ENCODE measurements at regions not wholly inside any gene's neighbourhood (a gene's known extent, or its start where the extent isn't known, plus 50 kb on each side); places are given as distances from the start of the nearest gene placed in this dataset.

DNA sequence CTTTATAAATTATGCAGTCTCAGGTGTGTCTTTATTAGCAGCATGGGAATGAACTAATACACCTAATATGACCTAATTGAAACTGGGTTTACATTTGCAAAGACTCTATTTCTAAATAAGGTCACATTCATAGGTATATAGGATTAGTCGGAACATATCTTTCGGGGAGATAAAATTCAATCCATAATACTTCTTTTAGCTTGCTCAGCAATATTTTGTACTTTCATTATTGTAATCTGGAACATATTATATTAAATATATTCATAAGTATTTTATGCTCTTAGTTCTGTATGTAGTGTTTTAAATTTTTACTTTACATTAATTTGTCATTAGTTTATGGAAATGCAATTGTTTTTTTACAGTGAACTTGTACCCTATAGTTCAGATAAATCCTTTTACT, 927.7 kb downstream of the CCDC85A start:
- TF ChIP-seq, protein P1, sequence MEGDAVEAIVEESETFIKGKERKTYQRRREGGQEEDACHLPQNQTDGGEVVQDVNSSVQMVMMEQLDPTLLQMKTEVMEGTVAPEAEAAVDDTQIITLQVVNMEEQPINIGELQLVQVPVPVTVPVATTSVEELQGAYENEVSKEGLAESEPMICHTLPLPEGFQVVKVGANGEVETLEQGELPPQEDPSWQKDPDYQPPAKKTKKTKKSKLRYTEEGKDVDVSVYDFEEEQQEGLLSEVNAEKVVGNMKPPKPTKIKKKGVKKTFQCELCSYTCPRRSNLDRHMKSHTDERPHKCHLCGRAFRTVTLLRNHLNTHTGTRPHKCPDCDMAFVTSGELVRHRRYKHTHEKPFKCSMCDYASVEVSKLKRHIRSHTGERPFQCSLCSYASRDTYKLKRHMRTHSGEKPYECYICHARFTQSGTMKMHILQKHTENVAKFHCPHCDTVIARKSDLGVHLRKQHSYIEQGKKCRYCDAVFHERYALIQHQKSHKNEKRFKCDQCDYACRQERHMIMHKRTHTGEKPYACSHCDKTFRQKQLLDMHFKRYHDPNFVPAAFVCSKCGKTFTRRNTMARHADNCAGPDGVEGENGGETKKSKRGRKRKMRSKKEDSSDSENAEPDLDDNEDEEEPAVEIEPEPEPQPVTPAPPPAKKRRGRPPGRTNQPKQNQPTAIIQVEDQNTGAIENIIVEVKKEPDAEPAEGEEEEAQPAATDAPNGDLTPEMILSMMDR (IDR thresholded peaks at IDR 0.05; ENCODE audit: borderline replicate concordance, extremely low read depth, insufficient read depth): no peak
- no peak for FAIRE-seq
- Histone ChIP-seq H3K4me1 (ENCODE audit: control insufficient read depth in 2 of 3, insufficient read depth in 2 of 3, low read depth in 1 of 3, low read length in 3 of 3) (no peaks in the 10 kb centered on the region), H3K4me3 (ENCODE audit: low read length in 3 of 3) (no peak overlapping the region), H3K9ac (ENCODE audit: low read length in 3 of 3) (no peak overlapping the region), H3K36me3 (ENCODE audit: control insufficient read depth in 2 of 3, insufficient read depth in 3 of 3, low read length in 3 of 3) (no peaks in the 10 kb centered on the region), H3K27ac (ENCODE audit: low read depth in 2 of 2, low read length in 2 of 2) (no peak overlapping the region), H3K27me3 (ENCODE audit: control insufficient read depth, insufficient read depth, low read length) (no peaks in the 10 kb centered on the region), H3K9me3 (ENCODE audit: control insufficient read depth in 2 of 3, insufficient read depth in 1 of 3, low read length in 3 of 3) (peaks cover 0 to 3% (median 0%) of the 10 kb centered on the region in 3 donors)
- DNase-seq: no peak
- intact Hi-C loops (cut with DNase I): no loop called here

DNA sequence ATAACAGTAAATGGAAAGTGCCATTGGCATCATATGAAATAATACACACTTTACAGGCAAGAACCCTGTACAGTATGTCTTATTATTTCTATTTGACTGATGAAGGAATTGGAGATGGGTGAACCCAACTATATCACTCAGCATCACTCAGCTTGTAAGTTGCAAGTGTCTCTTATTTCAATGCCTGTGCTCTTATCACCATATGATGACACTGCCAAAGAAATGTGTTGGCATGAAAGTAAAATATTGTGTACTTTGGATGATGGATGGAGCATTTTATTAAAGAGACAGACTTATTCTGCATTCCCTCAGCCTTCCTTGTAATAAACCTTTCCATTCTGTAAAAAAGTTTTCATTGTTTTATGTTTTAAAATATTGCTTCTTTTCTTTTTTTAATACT, 927.5 kb upstream of the VRK2 start:
- no peak overlapping the region for H3K27ac ChIP-seq (ENCODE audit: low read depth in 2 of 2, low read length in 2 of 2)
- H3K36me3 ChIP-seq (ENCODE audit: control insufficient read depth in 2 of 3, insufficient read depth in 3 of 3, low read length in 3 of 3): no peaks in the 10 kb centered on the region
- H3K9me3 ChIP-seq (ENCODE audit: control insufficient read depth in 2 of 3, insufficient read depth in 1 of 3, low read length in 3 of 3): no peaks in the 10 kb centered on the region
- intact Hi-C loops (cut with DNase I): no loop called here
- no peaks in the 10 kb centered on the region for H3K4me1 ChIP-seq (ENCODE audit: control insufficient read depth in 2 of 3, insufficient read depth in 2 of 3, low read depth in 1 of 3, low read length in 3 of 3)
- FAIRE-seq (no peak), DNase-seq (no peak)
- no peaks in the 10 kb centered on the region for H3K27me3 ChIP-seq (ENCODE audit: control insufficient read depth, insufficient read depth, low read length)
- no peak overlapping the region for H3K4me3 ChIP-seq (ENCODE audit: low read length in 3 of 3)
- H3K9ac ChIP-seq (ENCODE audit: low read length in 3 of 3): no peak overlapping the region
- TF ChIP-seq, protein P1 (IDR thresholded peaks at IDR 0.05; ENCODE audit: borderline replicate concordance, extremely low read depth, insufficient read depth): no peak

DNA sequence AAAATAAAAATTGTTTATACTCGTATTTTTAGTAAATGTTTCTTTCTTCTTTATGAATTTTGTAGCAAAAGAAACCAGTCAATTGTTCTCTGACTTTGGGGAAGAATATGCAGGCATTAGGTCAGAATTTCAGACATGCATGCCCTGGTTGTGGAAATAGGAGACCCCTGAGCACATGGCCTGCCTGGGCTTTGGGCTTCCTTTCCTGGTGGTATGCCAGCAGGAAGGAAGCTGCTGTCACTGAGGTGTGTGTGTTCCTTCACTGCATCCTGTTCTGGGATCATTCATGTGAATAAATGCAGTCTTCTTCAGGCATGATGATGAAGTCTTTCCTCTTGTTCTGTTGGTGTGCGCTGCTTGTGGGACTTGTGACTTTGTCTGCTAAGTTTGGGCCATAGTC, 920.2 kb upstream of the VRK2 start:
- FAIRE-seq (no peak), DNase-seq (no peak)
- Histone ChIP-seq H3K9ac (ENCODE audit: low read length in 3 of 3) (no peak overlapping the region), H3K27me3 (ENCODE audit: control insufficient read depth, insufficient read depth, low read length) (no peaks in the 10 kb centered on the region), H3K4me3 (ENCODE audit: low read length in 3 of 3) (no peak overlapping the region), H3K4me1 (ENCODE audit: control insufficient read depth in 2 of 3, insufficient read depth in 2 of 3, low read depth in 1 of 3, low read length in 3 of 3) (no peaks in the 10 kb centered on the region), H3K27ac (ENCODE audit: low read depth in 2 of 2, low read length in 2 of 2) (no peak overlapping the region), H3K9me3 (ENCODE audit: control insufficient read depth in 2 of 3, insufficient read depth in 1 of 3, low read length in 3 of 3) (no peaks in the 10 kb centered on the region), H3K36me3 (ENCODE audit: control insufficient read depth in 2 of 3, insufficient read depth in 3 of 3, low read length in 3 of 3) (no peaks in the 10 kb centered on the region)
- TF ChIP-seq, protein P1 (IDR thresholded peaks at IDR 0.05; ENCODE audit: borderline replicate concordance, extremely low read depth, insufficient read depth): no peak
- intact Hi-C loops (cut with DNase I): no loop called here

DNA sequence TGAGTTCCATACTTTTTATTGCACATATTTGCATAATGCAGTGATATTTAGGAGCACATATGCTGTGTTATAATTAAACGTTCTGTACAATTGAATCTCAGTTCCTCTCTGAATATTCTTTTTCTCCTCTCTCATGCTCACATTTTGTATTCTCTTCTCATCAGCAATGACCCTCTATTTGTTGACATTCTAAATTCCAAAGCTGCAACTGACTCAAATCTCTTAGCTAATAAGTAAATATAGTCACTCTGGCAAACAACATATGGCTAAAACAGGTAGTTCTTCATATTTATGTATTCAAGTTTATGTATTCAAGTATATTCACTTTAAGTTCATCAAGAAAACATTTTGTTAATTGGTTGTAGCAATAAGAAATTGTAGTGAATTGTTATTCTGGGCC, 907.4 kb upstream of the VRK2 start:
- Histone ChIP-seq H3K9me3 (ENCODE audit: control insufficient read depth in 2 of 3, insufficient read depth in 1 of 3, low read length in 3 of 3) (no peaks in the 10 kb centered on the region), H3K36me3 (ENCODE audit: control insufficient read depth in 2 of 3, insufficient read depth in 3 of 3, low read length in 3 of 3) (no peaks in the 10 kb centered on the region), H3K4me3 (ENCODE audit: low read length in 3 of 3) (no peak overlapping the region), H3K9ac (ENCODE audit: low read length in 3 of 3) (no peak overlapping the region), H3K27me3 (ENCODE audit: control insufficient read depth, insufficient read depth, low read length) (no peaks in the 10 kb centered on the region), H3K4me1 (ENCODE audit: control insufficient read depth in 2 of 3, insufficient read depth in 2 of 3, low read depth in 1 of 3, low read length in 3 of 3) (no peaks in the 10 kb centered on the region), H3K27ac (ENCODE audit: low read depth in 2 of 2, low read length in 2 of 2) (no peak overlapping the region)
- DNase-seq (no peak), FAIRE-seq (no peak)
- intact Hi-C loops (cut with DNase I): no loop called here
- TF ChIP-seq, protein P1 (IDR thresholded peaks at IDR 0.05; ENCODE audit: borderline replicate concordance, extremely low read depth, insufficient read depth): no peak

All from kidney (tissue), 13 donors.